GM21515 (cell line): ENCODE measurements at regions not wholly inside any gene's neighbourhood (a gene's known extent, or its start where the extent isn't known, plus 50 kb on each side); places are given as distances from the start of the nearest gene placed in this dataset.
"Not testable (repeated sequence)": the region's sequence is repeated elsewhere in the genome, so short reads cannot be mapped to it uniquely, and the experiment has no call there.

ENCODE experiments used
- ATAC-seq: cut with Tn5 transposase; IDR thresholded peaks from one replicate; pipeline ENCODE4 v1.9.1; 2021; ENCODE audit not compliant: unreplicated experiment

DNA sequence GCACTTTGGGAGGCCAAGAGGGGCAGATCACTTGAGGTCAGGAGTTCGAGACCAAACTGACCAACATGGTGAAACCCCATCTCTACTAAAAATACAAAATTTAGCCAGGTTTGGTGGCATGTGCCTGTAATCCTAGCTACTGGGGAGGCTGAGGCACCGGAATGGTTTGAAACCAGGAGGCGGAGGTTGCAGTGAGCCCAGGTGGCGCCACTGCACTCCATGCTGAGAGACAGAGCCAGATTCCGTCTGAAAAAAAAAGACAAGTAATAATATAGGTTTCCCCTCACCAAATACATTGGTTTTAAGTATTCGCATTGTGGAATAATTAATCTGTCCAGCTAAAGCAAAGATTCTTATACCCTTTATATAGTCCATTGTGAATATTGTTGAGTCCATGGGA is 1544.6 kb downstream of the OLFM4 start:
- ATAC-seq, result no peak

DNA sequence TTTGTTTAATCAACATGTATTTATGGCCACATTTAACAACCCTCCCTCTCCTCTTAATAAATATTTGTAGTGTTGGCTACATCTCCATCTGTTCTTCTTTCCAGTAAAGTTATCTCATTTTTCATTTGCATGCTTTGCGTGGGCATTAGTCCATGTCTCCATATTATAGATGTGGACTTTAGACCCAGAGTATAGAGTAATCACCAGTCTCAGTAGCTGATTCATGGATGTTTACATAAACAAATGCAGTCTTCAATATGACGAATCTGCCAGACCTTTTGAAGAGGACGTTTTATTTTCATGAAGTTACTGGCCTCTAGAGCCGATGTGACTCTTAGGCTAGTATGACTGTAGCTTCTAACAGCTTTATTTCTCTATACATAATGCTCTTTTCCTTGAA is 1546.2 kb downstream of the OLFM4 start:
- no peak for ATAC-seq

DNA sequence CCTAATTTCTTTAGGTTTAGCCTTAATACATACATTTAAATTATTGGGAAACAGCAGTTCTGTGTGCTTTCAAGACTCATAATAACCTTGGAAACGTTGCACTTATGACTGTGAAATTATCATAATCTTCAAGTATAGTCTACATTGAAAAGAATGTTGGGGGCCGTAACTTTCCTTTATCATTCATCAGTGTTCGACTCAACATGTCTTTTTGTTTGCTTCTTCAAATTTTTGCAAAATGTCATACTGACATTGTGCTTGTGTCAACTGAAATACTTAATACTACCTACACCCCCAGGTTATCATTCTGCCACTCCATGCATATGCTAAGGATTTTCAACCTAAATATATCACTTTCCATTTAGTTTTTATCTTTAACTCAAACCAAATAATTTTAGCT is 1562.9 kb downstream of the OLFM4 start:
- no peak for ATAC-seq

DNA sequence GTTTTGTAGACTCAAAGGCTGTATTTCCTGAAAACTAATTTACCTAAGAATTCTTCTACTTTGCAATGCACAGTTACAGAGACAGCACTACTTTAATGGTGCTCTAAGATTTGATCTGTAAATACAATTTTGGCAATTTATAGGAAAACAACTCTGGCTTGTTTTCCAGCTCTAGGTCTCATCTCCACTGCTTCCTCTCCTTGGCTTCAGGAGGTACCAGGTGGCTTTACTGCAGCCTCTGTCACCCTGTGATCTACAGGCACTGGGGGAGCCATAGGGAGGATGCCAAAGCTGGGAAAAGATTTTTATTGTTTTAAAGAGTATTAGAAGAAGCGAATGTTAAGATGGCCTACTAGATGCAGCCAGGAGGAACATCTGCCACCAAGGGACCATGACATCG is 1563.6 kb downstream of the OLFM4 start:
- no peak for ATAC-seq

DNA sequence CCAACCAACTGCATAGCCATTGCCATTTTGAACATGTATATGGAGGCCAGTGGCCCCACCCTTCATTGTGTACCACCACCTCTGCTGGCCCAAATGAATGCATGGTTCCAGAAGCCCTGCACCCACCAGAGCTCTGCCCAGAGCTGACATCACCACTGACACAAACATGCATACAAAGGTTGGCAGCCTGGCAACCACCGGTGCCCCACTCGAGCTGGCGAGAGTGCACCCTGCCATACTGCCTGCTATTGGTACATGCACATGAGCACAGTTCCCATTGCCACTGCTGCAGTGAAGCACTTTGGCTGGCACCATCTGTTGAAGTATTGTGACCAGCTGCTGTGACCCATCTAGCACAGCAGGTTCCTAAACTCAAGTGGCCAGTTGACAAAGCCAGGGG is 1564.9 kb downstream of the OLFM4 start:
- ATAC-seq, result no peak

DNA sequence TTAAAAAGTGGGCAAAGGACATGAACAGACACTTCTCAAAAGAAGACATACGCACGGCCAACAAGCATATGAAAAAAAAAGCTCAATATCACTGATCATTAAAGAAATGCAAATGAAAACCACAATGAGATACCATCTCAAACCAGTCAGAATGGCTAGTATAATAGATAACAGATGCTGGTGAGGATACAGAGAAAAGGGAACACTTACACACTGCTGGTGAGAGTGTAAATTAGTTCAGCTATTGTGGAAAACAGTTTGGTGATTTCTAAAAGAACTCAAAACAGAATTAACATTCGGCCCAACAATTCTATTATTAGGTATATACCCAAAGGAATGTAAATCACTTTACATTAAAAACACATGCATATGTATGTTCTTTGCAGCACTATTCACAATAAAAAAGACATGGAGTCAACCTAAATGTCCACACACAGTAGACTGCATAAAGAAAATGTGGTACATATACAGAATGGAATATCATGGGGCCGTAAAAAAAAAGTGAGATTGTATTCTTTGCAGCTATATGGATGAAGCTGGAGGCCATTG is 1569.0 kb downstream of the OLFM4 start:
- no peak for ATAC-seq

DNA sequence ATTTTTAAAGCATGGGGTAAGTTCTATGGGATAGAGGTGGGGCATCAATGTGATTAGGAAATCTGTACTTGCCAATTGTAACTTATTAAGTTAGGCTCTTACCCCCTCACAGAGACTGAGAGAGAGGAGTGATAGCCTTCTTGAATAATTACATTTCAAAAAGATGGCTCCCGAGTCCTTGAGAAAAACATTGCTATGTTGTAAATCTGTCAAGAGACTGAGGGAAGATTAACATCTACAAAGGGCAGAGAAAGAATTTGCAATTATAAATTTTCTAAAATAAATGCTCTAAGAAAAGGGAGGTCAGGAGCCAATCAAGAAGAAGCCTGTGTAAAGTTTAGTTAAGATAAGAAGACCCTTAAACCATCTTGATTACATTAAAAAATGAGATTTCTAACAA is 1570.8 kb downstream of the OLFM4 start:
- ATAC-seq, result no peak

DNA sequence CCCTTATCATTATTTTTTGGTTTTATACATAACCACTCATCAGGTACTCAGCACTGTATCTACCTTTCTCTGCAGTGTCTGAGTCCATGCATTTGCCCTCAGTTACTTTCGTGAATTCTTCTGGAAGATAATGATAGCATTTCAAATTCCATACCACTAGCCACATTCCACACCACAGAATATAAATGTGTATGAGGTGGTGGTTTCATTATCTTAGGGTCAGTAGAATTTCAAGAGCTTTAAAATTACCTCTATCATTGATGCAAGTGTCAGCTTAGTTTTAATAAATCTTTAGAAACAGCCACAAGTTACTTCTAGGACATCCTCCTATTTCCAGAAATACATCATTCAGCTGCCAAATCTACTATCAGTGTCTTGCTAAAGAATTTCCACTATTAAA is 1578.3 kb downstream of the OLFM4 start:
- no peak for ATAC-seq

DNA sequence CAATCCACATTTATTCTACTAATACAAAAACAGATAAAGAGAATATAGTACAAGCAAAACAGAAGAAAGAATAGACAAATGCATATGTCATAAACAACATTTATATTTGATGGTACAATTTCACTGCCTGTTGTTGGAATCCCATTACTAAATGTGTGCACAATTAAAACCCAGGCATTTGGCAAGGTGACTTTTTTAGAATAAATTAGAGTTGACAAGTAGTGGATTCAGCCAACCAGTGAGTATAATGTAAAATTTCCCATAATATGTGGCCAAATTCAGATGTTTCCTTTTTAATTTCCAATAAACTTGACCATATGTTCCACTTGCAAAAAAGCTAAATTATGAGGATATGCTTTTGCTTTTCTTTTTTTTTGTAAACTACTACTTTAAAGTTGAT is 1578.8 kb downstream of the OLFM4 start:
- no peak for ATAC-seq

DNA sequence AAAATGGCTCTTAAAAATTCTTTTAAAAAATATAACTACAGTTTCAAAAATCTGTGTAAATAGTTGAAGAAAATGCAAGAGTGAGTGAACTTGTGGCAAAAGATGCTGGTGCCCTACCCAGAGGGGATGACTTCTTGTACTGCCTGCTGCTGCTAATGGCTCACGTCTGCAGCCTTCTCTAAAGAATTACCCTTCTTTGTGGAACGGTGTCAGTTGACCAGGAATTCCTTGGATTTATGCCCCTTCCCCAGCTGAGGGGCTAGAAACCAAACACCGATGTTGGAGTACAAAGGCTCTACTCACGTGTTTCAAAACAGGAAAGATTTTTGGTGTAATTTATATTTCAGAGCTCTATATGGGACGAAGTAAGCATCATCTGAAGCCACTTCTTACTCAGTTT is 1582.8 kb downstream of the OLFM4 start:
- ATAC-seq, result no peak

DNA sequence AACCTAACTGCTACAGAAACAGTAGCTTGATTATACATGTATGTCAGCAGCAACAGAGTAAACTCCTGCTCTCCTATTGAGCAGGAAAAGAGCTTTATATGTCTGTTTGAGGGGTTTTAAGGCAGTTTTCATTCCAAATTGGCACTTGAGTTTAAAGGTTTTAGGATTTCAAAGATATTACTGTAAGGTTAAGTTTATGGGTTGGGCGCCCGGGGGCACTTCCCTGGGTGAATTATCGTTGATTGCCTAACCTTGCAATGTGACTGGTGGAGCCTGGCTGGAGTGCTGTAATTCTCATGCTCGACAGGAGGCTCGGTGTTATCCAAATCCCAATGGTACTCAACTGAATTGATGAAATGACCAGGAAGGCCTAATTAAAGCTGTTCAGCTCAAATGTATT is 1586.1 kb downstream of the OLFM4 start:
- no peak for ATAC-seq

DNA sequence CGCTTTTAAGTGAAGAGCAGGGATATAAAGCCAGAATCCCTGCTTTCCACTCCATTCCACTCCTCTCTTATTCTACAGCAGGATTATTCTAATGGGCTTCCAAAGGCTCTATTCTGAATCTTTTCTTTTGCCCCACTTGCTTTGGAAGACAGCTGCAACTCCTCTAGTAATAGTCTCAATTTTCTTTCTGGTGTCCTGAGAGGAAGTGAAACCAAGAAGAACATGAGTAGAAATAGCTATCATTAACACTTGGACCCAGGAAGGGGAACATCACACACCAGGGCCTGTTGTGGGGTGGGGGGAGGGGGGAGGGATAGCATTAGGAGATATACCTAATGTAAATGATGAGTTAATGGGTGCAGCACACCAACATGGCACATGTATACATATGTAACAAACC is 1597.9 kb downstream of the OLFM4 start:
- ATAC-seq, result not testable (repeated sequence)

DNA sequence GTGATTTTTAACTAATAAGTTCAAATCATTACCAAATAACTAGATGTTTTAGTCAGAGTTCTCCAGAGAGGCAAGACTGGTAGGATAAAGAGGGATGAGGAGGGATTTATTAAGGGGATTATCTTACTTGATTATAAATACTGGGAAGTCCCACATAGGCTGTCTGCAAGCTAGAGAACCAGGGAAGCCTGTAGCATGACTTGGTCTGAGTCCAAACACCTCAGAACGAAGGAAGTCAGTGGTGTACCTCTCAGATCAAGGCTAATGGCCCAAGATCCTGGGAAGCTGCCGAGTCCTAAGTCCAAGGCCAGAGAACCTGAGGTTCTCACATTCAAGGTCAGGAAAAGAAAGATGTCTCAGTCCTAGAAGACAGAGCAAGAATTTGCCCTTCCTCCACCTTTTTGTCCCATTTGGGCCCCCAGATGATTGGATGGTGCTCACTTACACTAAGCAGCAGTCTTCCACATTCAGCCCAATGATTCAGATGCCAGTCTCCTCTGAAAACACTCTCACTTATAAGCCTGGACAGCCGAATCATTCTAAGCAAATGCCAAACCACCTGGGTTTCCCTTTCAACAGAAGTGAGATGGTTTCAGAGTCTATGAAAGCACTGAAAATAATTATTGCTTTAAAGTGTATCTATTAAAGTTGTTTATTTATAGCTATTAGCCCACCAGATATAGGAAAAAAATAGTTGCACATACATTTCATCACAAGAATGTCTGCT is 1599.2 kb downstream of the OLFM4 start:
- ATAC-seq, result no peak

DNA sequence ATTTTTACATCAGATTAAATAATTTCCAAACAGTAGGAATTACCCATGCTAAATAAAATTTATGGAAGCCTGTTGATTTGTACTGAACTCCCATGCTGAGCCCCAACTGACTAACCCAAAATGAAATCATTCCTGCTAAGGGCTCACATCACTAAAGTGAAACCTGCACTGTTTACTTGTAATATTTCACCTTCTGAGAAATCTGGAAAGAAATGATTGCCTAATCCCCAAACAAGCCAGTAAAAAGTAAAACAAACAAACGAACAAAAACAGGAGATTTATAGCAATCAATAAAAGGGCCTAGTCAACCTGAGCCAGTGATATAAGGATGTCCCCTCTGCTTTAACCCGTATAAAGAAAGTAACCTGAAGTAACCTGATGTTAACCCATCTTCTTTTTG is 1599.8 kb downstream of the OLFM4 start:
- no peak for ATAC-seq

DNA sequence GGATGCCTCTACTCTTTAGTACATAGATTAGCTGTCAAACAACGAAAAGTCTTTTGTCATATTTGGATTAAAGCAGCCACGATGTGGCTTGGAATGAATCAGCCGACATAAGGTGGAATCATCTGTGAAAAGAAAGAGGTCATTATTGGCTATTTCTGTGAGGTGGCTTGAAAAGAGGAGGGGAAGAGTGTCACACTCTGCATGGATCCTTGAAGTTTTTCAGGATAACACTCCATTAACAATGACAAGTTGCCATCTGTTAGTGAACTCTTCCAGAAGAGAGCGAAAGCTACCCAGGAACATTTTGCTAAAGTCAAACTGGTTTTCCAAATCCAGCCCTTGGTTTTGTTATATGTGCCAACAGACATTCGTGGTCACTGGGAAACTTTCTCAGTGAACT is 1604.8 kb downstream of the OLFM4 start:
- ATAC-seq, result no peak

DNA sequence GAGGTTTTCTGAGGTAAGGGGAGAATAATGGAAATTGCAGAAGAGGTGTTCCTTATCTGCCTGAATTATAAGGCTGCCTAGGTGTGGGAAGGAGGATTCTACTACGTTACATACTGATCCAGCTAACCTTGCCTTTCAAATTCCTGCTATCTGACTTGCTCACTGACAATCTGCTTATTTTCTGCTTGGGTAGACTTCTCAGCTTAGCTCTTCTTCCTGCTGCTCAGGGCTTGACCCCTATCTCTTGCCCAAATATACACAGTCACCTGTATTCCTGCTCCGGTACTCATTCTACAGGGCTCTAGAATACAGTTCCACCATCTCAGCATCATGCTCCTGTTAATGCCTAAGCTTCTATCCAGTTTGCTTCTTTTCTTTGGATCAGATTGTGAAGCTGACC is 1607.6 kb downstream of the OLFM4 start:
- ATAC-seq, result no peak

DNA sequence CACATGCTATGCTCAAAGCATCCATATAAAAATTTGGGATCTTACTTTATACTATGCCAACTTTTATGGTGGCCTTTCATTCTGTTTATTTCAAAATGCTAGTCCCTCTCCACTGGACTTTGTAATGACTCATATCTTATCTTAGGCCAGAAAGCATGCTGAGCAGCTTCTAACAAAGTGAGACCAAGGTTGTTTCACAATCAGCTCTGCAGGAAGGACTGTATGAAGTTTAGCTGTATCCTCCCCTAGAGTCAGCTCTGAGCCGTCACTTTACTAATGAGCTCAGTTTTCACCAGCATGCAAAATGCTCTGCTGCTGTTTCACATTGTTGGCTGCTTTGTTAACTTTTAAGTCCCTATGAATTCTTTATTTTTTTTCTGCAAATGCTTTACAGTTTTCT is 1608.8 kb downstream of the OLFM4 start:
- no peak for ATAC-seq

DNA sequence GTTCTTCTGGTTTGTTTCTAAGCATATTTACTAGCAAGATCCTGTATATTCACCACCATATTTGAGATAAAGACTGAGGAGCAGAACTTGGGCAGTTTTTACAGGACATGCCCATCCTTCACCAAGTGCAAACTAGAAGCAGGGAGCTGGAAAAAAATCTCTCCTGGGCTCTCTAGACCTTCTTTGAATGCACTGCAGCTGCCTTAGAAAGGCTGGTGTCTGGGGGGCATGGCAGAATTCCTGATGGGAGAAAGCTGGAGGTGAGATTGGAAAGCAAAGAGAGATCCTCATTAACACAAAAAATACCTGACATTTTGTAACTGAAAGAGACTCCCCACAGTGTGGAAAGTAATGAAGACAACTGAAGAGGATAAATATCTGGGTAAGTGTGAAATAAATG is 1612.1 kb downstream of the OLFM4 start:
- ATAC-seq, result no peak

DNA sequence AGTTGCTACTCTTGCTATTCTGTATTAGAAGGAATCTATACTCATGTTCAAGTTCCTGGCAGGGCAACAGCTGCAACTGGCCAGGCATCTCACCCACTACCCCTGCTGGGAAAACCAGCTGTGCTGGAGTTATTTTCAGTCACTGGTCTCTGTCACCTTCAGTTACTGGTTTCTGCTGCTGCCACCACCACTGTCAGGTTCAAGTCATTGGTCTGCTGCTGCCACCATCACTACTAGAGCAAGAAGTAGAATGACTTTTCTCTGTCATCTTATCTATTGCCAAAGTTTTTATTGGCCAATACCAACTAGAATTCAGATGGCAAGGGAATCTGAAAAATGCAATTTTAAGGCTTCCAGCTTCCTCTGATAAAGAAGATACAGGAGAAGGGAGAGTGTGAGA is 1615.2 kb downstream of the OLFM4 start:
- ATAC-seq, result no peak

DNA sequence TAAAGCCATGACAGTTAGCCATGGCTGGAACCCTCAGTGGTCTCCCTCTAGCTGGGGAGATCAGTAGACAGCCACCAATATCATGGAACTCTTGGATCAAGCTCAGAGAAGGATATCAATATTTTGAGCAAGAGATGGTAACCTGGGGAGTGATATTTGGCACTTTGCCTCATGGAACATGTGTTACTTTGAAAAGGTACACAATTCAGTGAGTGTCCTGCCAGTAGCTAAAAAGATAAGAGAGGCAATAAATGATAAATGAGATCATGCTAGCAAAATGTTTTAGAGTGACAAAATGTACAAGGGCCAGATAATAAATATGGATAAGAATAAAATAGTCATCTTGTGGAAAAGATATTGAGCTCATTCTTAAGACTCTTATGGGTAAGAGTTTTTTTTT is 1618.7 kb downstream of the OLFM4 start:
- no peak for ATAC-seq

DNA sequence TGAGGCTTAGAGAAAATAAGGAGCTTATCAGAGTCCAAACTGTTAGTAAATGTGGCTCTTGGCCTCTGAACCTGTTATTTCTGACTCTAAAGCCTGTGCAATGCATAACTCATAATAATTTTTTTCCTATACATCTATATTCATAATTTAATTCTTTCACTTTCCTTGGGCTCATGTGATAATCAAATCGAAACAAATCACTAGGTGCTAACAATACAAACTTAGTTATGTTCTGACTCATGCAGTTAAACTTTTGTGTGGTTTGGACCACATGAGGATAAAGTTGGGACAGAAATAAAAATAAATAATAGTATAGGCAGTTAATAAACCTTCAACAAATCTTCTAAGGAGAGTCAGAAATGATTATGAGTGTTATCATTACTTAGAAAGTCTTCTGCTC is 1629.0 kb downstream of the OLFM4 start:
- no peak for ATAC-seq

DNA sequence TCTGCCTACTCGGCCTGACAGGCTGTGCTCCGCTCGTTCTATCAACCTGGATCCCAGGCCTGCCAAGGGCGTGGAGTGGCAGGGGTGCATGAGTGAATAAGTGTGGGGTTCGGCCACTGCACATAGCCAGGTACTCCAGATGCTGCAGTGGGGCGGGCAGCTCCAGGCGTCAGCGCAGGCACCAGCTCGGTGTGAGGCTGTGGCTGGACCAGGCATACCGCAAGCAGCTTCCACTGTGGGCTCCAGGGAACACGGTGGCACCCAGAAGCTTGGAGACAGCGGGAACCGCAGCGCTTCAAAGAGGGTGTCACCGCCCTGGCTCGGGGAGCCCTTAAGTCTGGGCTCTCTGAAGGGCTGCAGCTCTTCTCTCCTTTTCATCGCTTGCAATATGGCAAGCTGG is 1630.2 kb downstream of the OLFM4 start:
- ATAC-seq, result no peak

DNA sequence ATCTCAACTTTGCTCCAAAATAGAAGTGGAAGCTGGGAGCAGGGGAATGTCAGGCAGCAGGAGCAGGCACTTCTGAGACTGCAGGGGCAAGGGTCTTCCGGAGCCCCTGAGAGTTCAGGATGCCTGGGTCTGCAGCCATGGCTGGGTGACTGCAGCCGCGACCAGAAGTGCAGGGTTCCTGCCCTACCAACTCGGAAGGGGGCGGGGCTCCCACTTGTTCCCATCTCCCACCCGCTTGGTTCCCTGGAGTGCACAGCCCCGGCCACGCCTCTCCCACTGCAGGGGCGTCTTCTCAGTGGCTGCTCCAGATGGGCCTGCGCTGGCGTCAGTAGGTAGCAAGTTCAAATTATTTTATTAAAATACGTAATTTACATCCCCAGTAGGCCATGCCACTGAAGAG is 1631.7 kb downstream of the OLFM4 start:
- ATAC-seq, result no peak
